ENCODE measurements at regions not wholly inside any gene's neighbourhood (a gene's known extent, or its start where the extent isn't known, plus 50 kb on each side); places are given as distances from the start of the nearest gene placed in this dataset.

- TF ChIP-seq EZH2phosphoT487 (IDR thresholded peaks at IDR 0.05; ENCODE audit: insufficient read depth, low read depth), result no peak
- no peak for TF ChIP-seq EZH2 (IDR thresholded peaks at IDR 0.05; ENCODE audit: insufficient read depth, poor library complexity, severe bottlenecking)
Observed at GRCh38 chr2:18731666-18732065, 142.3 kb upstream of the NT5C1B start.
